H9 (cell line): ENCODE measurements at regions not wholly inside any gene's neighbourhood (a gene's known extent, or its start where the extent isn't known, plus 50 kb on each side); places are given as distances from the start of the nearest gene placed in this dataset.

Experiments
- DNase-seq: peaks from one replicate; pipeline ENCODE4 v3.0.0-alpha.2; 2017
- H2AFZ ChIP-seq: one replicate; pipeline ENCODE4 v1.6.1; 2013; ENCODE audit warnings: mild to moderate bottlenecking, low read length, control low read depth, moderate library complexity
- H2AK5ac ChIP-seq: 2 replicates; pipeline ENCODE4 v1.6.1; 2013; ENCODE audit warnings: low read length, control low read depth, mixed read lengths; ENCODE audit not compliant: insufficient read length
- H2BK120ac ChIP-seq: one replicate; pipeline ENCODE4 v1.6.1; 2013; ENCODE audit warnings: low read depth, mild to moderate bottlenecking, low read length, control low read depth, inconsistent platforms; ENCODE audit not compliant: poor library complexity, severe bottlenecking
- H2BK12ac ChIP-seq: 2 replicates; pipeline ENCODE4 v1.6.1; 2013; ENCODE audit warnings: low read length, control low read depth, mixed read lengths, low read depth; ENCODE audit not compliant: insufficient read length
- H2BK15ac ChIP-seq: 2 replicates; pipeline ENCODE4 v1.6.1; 2013; ENCODE audit warnings: low read depth, low read length, control low read depth
- H2BK20ac ChIP-seq: one replicate; pipeline ENCODE4 v1.6.1; 2013; ENCODE audit warnings: low read depth, mild to moderate bottlenecking, low read length, control low read depth, inconsistent platforms; ENCODE audit not compliant: poor library complexity, severe bottlenecking
- H2BK5ac ChIP-seq: 2 replicates; pipeline ENCODE4 v1.6.1; 2013; ENCODE audit warnings: low read length, control low read depth, mixed read lengths; ENCODE audit not compliant: insufficient read length
- H3K14ac ChIP-seq: 2 replicates; pipeline ENCODE4 v1.6.1; 2013; ENCODE audit warnings: low read length, control low read depth; ENCODE audit not compliant: insufficient read depth
- H3K18ac ChIP-seq: 2 replicates; pipeline ENCODE4 v1.6.1; 2013; ENCODE audit warnings: low read depth, mild to moderate bottlenecking, mixed read lengths, low read length, control low read depth; ENCODE audit not compliant: insufficient read length
- H3K23ac ChIP-seq: 2 replicates; pipeline ENCODE4 v1.6.1; 2013; ENCODE audit warnings: low read length, control low read depth, mixed read lengths, low read depth; ENCODE audit not compliant: insufficient read length
- H3K23me2 ChIP-seq: 2 replicates; pipeline ENCODE4 v1.6.1; 2013; ENCODE audit warnings: low read depth, mild to moderate bottlenecking, mixed read lengths, low read length, control low read depth; ENCODE audit not compliant: insufficient read length, poor library complexity, severe bottlenecking
- H3K27ac ChIP-seq: 2 replicates; pipeline ENCODE4 v1.5.1; 2013; ENCODE audit warnings: low read length, control low read depth, mixed read lengths, low read depth; ENCODE audit not compliant: insufficient read length
- H3K27me3 ChIP-seq: 2 replicates; pipeline ENCODE4 v1.6.1; 2013; ENCODE audit warnings: low read length, control low read depth, inconsistent platforms; ENCODE audit not compliant: insufficient read depth
- H3K4ac ChIP-seq: 2 replicates; pipeline ENCODE4 v1.6.1; 2013; ENCODE audit warnings: low read depth, mild to moderate bottlenecking, control low read depth, inconsistent platforms, low read length, moderate library complexity
- H3K4me1 ChIP-seq: 2 replicates; pipeline ENCODE4 v1.6.1; 2013; ENCODE audit warnings: low read length, control low read depth, inconsistent platforms; ENCODE audit not compliant: insufficient read depth
- H3K4me2 ChIP-seq: 2 replicates; pipeline ENCODE4 v1.6.1; 2013; ENCODE audit warnings: low read length, control low read depth, mixed read lengths; ENCODE audit not compliant: insufficient read length, insufficient read depth
- H3K56ac ChIP-seq: 2 replicates; pipeline ENCODE4 v1.6.1; 2013; ENCODE audit warnings: low read depth, mild to moderate bottlenecking, mixed read lengths, low read length, control low read depth; ENCODE audit not compliant: insufficient read length
- H3K79me1 ChIP-seq: 2 replicates; pipeline ENCODE4 v1.6.1; 2013; ENCODE audit warnings: low read depth, mild to moderate bottlenecking, moderate library complexity, low read length, control low read depth, inconsistent platforms; ENCODE audit not compliant: insufficient read depth, poor library complexity, severe bottlenecking
- H3K79me2 ChIP-seq: 2 replicates; pipeline ENCODE4 v1.6.1; 2013; ENCODE audit warnings: low read length, control low read depth, inconsistent platforms; ENCODE audit not compliant: insufficient read depth
- H3K9ac ChIP-seq: 2 replicates; pipeline ENCODE4 v1.6.1; 2013; ENCODE audit warnings: low read length, control low read depth, mixed read lengths; ENCODE audit not compliant: insufficient read length; ENCODE audit errors: extremely low read depth
- H3K9me3 ChIP-seq: one replicate; pipeline ENCODE4 v1.6.1; 2013; ENCODE audit warnings: low read depth, low read length, inconsistent platforms; ENCODE audit not compliant: control insufficient read depth
- H3T11ph ChIP-seq: one replicate; pipeline ENCODE4 v1.6.1; 2013; ENCODE audit warnings: mild to moderate bottlenecking, low read length, control low read depth, inconsistent platforms
- H4K20me1 ChIP-seq: one replicate; pipeline ENCODE4 v1.6.1; 2013; ENCODE audit not compliant: control insufficient read depth, insufficient read length, insufficient read depth
- H4K5ac ChIP-seq: 2 replicates; pipeline ENCODE4 v1.6.1; 2013; ENCODE audit warnings: low read depth, mild to moderate bottlenecking, mixed read lengths, low read length, control low read depth; ENCODE audit not compliant: insufficient read length
- H4K8ac ChIP-seq: replicated peaks from 2 replicates; pipeline ENCODE4 v1.6.1; 2013; ENCODE audit warnings: low read length, control low read depth, mixed read lengths, low read depth; ENCODE audit not compliant: insufficient read length
- H4K91ac ChIP-seq: 2 replicates; pipeline ENCODE4 v1.6.1; 2013; ENCODE audit warnings: low read depth, mild to moderate bottlenecking, moderate library complexity, mixed read lengths, low read length, control low read depth; ENCODE audit not compliant: insufficient read length
- H3K27ac Mint-ChIP-seq, 3 experiments: 2 replicates in 2 of 3; 3 replicates in 1 of 3; pipeline ENCODE4 v1.8.0; 2020 to 2021; ENCODE audit warnings: mixed read lengths in 3 of 3, mild to moderate bottlenecking in 1 of 3, moderate library complexity in 1 of 3
- H3K27me3 Mint-ChIP-seq: 2 replicates; pipeline ENCODE4 v1.8.0; 2021; ENCODE audit warnings: low read depth, mild to moderate bottlenecking, moderate library complexity, mixed read lengths
- H3K36me3 Mint-ChIP-seq, 3 experiments: 2 replicates in 2 of 3; 3 replicates in 1 of 3; pipeline ENCODE4 v1.8.0; 2020 to 2021; ENCODE audit warnings: low read depth in 3 of 3, mixed read lengths in 3 of 3; ENCODE audit not compliant: insufficient read depth in 1 of 3
- H3K4me1 Mint-ChIP-seq, 2 experiments: 2 replicates each; pipeline ENCODE4 v1.8.0; 2020; ENCODE audit warnings: mixed read lengths in 2 of 2
- H3K4me3 Mint-ChIP-seq, 2 experiments: 2 replicates in 1 of 2; 3 replicates in 1 of 2; pipeline ENCODE4 v1.8.0; 2020 to 2021; ENCODE audit warnings: mild to moderate bottlenecking in 2 of 2, mixed read lengths in 2 of 2, moderate library complexity in 1 of 2
- H3K9me3 Mint-ChIP-seq, 2 experiments: 2 replicates in 1 of 2; 3 replicates in 1 of 2; pipeline ENCODE4 v1.8.0; 2020; ENCODE audit warnings: mild to moderate bottlenecking in 2 of 2, mixed read lengths in 2 of 2, moderate library complexity in 1 of 2
- CTCF ChIP-seq: fragments of 200-600 bp; sonication (generic); conservative IDR thresholded peaks from 3 replicates; pipeline ENCODE4 v1.8.0; 2021; ENCODE audit warnings: antibody characterized with exemption, mild to moderate bottlenecking
- WGBS: extraction: QIAGEN DNeasy Blood & Tissue Kit; methylation state at CpG from one replicate; pipeline ENCODE4 v1.1.7; 2013; ENCODE audit warnings: missing lambda C conversion rate, low lambda C conversion rate, mixed read lengths; ENCODE audit not compliant: insufficient read length; ENCODE audit errors: extremely low coverage; 5-methylcytosine and 5-hydroxymethylcytosine counted together

GRCh38 chr15:95958382-95958781, 372.1 kb upstream of the NR2F2 start:
- H3K27ac Mint-ChIP-seq = no peak overlapping the region
- H3K4me1 Mint-ChIP-seq = peaks cover 4% of the 10 kb centered on the region in 2 experiments
- no peaks in the 10 kb centered on the region; the same call in 1 of the 2 replicates for H3K4me1 ChIP-seq
- H4K8ac ChIP-seq = no peak overlapping the region
- H3K27me3 Mint-ChIP-seq = peaks cover 3% of the 10 kb centered on the region; the same call in 1 of the 2 replicates
- H3K9me3 Mint-ChIP-seq = peaks cover 3 to 5% of the 10 kb centered on the region in 2 experiments; a peak in 2 of 5 replicates
- H3K14ac ChIP-seq = no peak overlapping the region
- no peak overlapping the region for H2BK15ac ChIP-seq
- no peak overlapping the region for H2BK5ac ChIP-seq
- no peaks in the 10 kb centered on the region for H4K20me1 ChIP-seq
- H2AK5ac ChIP-seq = no peak overlapping the region
- no CpG with 5 or more reads among the region's 5 CpGs for WGBS
- no peak for DNase-seq
- no peaks in the 10 kb centered on the region for H3K27me3 ChIP-seq
- no peak overlapping the region for H3K23ac ChIP-seq
- TF ChIP-seq CTCF = no peak
- no peak overlapping the region for H2AFZ ChIP-seq
- H4K91ac ChIP-seq = no peak overlapping the region
- no peak overlapping the region for H3K18ac ChIP-seq
- peaks cover 0 to 1% (median 0%) of the 10 kb centered on the region in 3 experiments; a peak in 1 of 7 replicates for H3K36me3 Mint-ChIP-seq
- no peak overlapping the region for H3K56ac ChIP-seq
- H3K9me3 ChIP-seq = no peaks in the 10 kb centered on the region
- no peaks in the 10 kb centered on the region for H3K23me2 ChIP-seq
- no peak overlapping the region for H3K9ac ChIP-seq
- H3K79me2 ChIP-seq = no peaks in the 10 kb centered on the region
- no peak overlapping the region for H2BK20ac ChIP-seq
- no peak overlapping the region for H2BK12ac ChIP-seq
- H2BK120ac ChIP-seq = no peak overlapping the region
- H3T11ph ChIP-seq = no peak overlapping the region
- H3K4ac ChIP-seq = no peak overlapping the region
- H3K4me3 Mint-ChIP-seq = no peak overlapping the region
- H4K5ac ChIP-seq = no peak overlapping the region
- no peak overlapping the region for H3K27ac ChIP-seq
- H3K4me2 ChIP-seq = no peak overlapping the region
- H3K79me1 ChIP-seq = no peaks in the 10 kb centered on the region
